ENCODE measurements at regions not wholly inside any gene's neighbourhood (a gene's known extent, or its start where the extent isn't known, plus 50 kb on each side); places are given as distances from the start of the nearest gene placed in this dataset.

DNA sequence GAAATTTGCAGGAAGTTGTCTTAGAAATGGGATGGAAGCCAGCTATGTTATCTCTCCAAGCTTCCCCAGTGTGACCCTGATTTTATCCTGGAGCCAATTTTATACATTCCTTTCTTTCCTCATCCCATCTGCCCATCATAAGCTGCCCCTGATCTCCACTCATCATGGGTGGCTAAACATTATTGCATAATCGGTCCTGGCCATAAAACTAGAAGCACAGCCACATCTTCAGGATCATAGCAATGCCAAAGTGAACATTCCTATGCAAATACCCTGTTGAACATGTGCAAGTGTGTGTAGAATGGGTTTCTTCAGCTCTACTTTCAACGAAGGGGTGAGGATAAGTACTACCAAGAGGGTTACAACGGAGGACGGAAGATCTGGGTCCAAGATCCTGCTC, 50.6 kb upstream of the COG2 start:
- no peak for DNase-seq (ENCODE audit: low read depth)
- no peak overlapping the region for H3K4me3 ChIP-seq (ENCODE audit: low read depth, low read length)

DNA sequence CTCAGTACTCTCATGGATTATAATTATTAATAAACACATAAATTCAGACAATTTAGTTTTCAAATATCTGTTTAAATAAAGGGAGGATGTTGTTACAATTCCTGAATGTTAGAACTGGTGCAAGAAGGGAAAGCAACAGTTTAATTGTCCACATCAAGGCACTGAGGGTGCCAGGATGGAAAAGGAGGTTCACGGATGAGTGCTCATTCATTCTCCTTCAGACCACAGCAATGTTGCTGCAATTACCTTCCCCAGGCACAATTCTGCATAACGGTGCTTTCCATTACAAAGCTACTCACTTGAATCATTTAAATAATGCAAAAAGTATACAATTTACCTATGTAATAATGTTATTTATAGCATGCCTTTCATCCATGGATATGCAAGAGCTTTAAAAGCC, 52.3 kb upstream of the COG2 start:
- no peak for DNase-seq (ENCODE audit: low read depth)
- TF ChIP-seq, protein P1, sequence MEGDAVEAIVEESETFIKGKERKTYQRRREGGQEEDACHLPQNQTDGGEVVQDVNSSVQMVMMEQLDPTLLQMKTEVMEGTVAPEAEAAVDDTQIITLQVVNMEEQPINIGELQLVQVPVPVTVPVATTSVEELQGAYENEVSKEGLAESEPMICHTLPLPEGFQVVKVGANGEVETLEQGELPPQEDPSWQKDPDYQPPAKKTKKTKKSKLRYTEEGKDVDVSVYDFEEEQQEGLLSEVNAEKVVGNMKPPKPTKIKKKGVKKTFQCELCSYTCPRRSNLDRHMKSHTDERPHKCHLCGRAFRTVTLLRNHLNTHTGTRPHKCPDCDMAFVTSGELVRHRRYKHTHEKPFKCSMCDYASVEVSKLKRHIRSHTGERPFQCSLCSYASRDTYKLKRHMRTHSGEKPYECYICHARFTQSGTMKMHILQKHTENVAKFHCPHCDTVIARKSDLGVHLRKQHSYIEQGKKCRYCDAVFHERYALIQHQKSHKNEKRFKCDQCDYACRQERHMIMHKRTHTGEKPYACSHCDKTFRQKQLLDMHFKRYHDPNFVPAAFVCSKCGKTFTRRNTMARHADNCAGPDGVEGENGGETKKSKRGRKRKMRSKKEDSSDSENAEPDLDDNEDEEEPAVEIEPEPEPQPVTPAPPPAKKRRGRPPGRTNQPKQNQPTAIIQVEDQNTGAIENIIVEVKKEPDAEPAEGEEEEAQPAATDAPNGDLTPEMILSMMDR (IDR thresholded peaks at IDR 0.05; ENCODE audit: insufficient read depth, low read depth, low read length), result no peak
- no peak overlapping the region for H3K4me3 ChIP-seq (ENCODE audit: low read depth, low read length)

More for the DNA sequence above, 50.6 kb upstream of the COG2 start:
- TF ChIP-seq, protein P1 (IDR thresholded peaks at IDR 0.05; ENCODE audit: insufficient read depth, low read depth, low read length), result no peak

DNA sequence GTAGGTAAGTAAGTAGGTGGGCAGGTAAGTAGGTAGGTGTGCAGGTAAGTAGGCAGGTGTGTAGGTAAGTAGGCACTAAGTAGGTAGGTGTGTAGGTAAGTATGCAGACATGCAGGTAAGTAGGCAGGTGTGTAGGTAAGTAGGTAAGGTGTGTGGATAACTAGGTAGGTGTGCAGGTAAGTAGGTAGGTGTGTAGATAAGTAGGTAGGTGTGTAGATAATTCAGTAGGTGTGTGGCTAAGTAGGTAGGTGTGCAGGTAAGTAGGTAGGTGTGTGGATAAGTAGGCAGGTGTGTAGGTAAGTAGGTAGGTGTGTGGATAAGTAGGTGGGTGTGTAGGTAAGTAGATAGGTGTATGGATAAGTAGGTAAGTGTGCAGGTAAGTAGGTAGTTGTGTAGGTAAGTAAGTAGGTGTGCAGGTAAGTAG, 53.9 kb upstream of the COG2 start:
- TF ChIP-seq, protein P1 (IDR thresholded peaks at IDR 0.05; ENCODE audit: insufficient read depth, low read depth, low read length), result no peak
- no peak overlapping the region for H3K4me3 ChIP-seq (ENCODE audit: low read depth, low read length)
- DNase-seq (ENCODE audit: low read depth), result no peak

DNA sequence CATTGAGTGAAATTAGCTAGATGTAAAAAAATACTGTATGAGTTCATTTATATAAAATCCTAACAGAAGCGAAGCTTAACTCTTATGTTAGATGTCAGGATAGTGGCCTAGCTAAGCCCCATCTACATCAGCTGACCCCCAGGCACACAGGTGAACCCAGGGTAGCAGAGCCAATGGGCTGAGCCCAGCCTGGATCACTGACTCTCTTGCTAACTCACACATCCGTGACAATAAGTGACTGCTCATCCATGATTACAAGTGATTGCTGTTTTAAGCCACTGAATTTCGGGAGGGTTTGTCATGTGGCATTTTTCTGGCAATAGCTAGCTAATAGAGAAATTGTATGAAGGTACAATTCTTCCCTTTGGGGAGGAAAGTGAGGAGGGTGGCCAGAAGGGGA, 55.2 kb upstream of the COG2 start:
- H3K4me3 ChIP-seq (ENCODE audit: low read depth, low read length), result no peak overlapping the region
- TF ChIP-seq, protein P1 (IDR thresholded peaks at IDR 0.05; ENCODE audit: insufficient read depth, low read depth, low read length), result no peak
- no peak for DNase-seq (ENCODE audit: low read depth)

DNA sequence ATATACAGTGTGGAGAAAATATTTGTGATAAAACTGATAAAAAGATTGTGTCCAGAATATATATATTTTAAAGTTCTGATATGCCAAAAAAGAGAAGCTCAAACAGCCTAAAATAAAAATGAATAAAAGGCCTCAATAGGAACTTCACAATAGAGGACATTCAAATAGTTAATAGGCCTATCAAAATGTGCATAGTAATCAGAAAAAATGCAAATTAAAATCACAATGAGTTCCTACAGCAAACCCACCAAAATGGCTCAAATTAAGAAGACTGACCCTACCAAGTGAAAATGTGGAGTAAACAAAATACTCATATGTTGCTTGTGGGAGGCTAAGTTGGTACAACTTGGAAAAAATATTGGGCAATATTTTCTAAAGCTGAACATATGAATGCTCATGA, 57.6 kb upstream of the COG2 start:
- TF ChIP-seq, protein P1 (IDR thresholded peaks at IDR 0.05; ENCODE audit: insufficient read depth, low read depth, low read length), result no peak

DNA sequence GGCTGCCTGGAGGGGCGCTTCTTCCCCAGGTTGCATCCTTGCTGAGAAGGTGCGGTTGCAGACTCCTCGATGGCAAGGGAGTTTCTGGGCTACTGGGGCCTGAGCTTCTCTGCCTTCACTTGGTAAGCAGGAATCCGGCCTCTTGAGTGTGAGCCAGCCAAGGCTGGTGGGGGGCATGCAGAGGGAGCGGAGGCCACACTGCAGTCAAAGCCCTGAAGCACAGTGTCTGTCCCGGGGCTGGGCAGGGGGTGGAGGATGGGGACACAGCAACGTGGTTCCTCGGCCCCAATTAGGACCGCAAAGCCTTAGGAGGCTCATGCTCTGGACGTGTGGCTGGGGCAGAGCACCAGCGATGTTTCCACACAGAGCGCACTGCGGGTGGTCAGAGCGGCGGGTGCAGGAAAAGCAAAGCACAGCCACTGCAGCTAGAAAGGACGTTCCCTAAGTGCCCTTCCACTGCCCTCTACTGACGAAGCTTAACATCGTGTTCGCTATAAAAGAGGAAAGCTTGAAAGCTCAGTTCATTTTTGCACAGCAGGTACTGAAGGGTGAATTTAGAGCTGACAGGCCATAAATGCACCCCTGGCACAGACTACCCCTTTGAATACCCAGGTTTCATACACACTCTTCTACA, 60.7 kb upstream of the COG2 start:
- DNase-seq (ENCODE audit: low read depth), result no peak
- TF ChIP-seq, protein P1 (IDR thresholded peaks at IDR 0.05; ENCODE audit: insufficient read depth, low read depth, low read length), result no peak
- H3K4me3 ChIP-seq (ENCODE audit: low read depth, low read length), result no peak overlapping the region

More for the DNA sequence above, 57.6 kb upstream of the COG2 start:
- H3K4me3 ChIP-seq (ENCODE audit: low read depth, low read length), result no peak overlapping the region
- no peak for DNase-seq (ENCODE audit: low read depth)

DNA sequence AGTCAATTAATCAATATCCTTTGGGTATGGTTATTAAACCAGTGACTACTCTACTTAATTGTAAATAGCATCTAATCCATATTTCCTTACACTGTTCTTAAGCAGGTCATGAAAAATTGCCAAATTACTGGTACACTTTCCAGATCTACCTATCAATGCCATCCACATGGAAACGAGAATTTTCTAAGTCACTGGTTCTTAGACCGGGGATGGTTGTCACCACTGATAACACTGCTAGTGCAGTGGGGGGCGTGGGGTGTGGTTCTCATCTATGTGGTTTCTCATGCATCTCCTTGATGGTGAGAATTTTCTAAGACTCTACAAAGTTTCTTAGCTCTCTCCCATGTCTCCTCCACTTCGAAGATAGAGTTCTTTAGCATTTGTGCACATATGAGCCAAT, 63.7 kb upstream of the COG2 start:
- TF ChIP-seq, protein P1 (IDR thresholded peaks at IDR 0.05; ENCODE audit: insufficient read depth, low read depth, low read length), result no peak
- no peak for DNase-seq (ENCODE audit: low read depth)
- H3K4me3 ChIP-seq (ENCODE audit: low read depth, low read length), result no peak overlapping the region

All from fibroblast of villous mesenchyme (primary cell).